ENCODE measurements at regions not wholly inside any gene's neighbourhood (a gene's known extent, or its start where the extent isn't known, plus 50 kb on each side); places are given as distances from the start of the nearest gene placed in this dataset.

- no peak for DNase-seq
- H3K36me3 ChIP-seq (ENCODE audit: low read depth), result no peaks in the 10 kb centered on the region
- no peaks in the 10 kb centered on the region for H3K9me3 ChIP-seq
- peaks cover 5% of the 10 kb centered on the region for H3K4me1 ChIP-seq (ENCODE audit: low read depth)
- no peak for TF ChIP-seq CTCF (IDR thresholded peaks at IDR 0.05)
- no peak overlapping the region for H3K4me3 ChIP-seq
- ATAC-seq, result no peak
- intact Hi-C loops (cut with DNase I, micrococcal nuclease), result no loop called here
Observed at GRCh38 chr1:228825840-228826484, 90.7 kb downstream of the RHOU start.

- intact Hi-C loops (cut with DNase I, micrococcal nuclease), result no loop called here
- no peak for TF ChIP-seq CTCF (IDR thresholded peaks at IDR 0.05)
- DNase-seq, result no peak
- H3K4me1 ChIP-seq (ENCODE audit: low read depth), result peaks cover 10% of the 10 kb centered on the region
- no peak for ATAC-seq
- H3K4me3 ChIP-seq, result no peak overlapping the region
- no peaks in the 10 kb centered on the region for H3K36me3 ChIP-seq (ENCODE audit: low read depth)
- H3K9me3 ChIP-seq, result no peaks in the 10 kb centered on the region
Observed at GRCh38 chr1:228827019-228827418, 91.7 kb downstream of the RHOU start.

- H3K9me3 ChIP-seq, result no peaks in the 10 kb centered on the region
- DNase-seq (no peak), ATAC-seq (no peak)
- no peak overlapping the region for H3K4me3 ChIP-seq
- no peaks in the 10 kb centered on the region for H3K36me3 ChIP-seq (ENCODE audit: low read depth)
- peaks cover 10% of the 10 kb centered on the region for H3K4me1 ChIP-seq (ENCODE audit: low read depth)
- intact Hi-C loops (cut with DNase I, micrococcal nuclease), result no loop called here
- no peak for TF ChIP-seq CTCF (IDR thresholded peaks at IDR 0.05)
Observed at GRCh38 chr1:228828151-228828550, 92.9 kb downstream of the RHOU start.

- Histone ChIP-seq H3K36me3 (ENCODE audit: low read depth) (no peaks in the 10 kb centered on the region), H3K4me1 (ENCODE audit: low read depth) (peaks cover 10% of the 10 kb centered on the region), H3K9me3 (no peaks in the 10 kb centered on the region), H3K4me3 (no peak overlapping the region)
- intact Hi-C loops (cut with DNase I, micrococcal nuclease), result no loop called here
- DNase-seq (peak in 1 of 3 donors; percentile 45), ATAC-seq (peak; percentile 66)
- no peak for TF ChIP-seq CTCF (IDR thresholded peaks at IDR 0.05)
Observed at GRCh38 chr1:228830185-228830953, 95.1 kb downstream of the RHOU start.

- DNase-seq (peak in 1 of 3 donors; percentile 30), ATAC-seq (peak; percentile 88)
- Histone ChIP-seq H3K9me3 (no peaks in the 10 kb centered on the region), H3K4me3 (no peak overlapping the region), H3K36me3 (ENCODE audit: low read depth) (no peaks in the 10 kb centered on the region), H3K4me1 (ENCODE audit: low read depth) (peaks cover 12% of the 10 kb centered on the region)
- no peak for TF ChIP-seq CTCF (IDR thresholded peaks at IDR 0.05)
- intact Hi-C loops (cut with DNase I, micrococcal nuclease), result no loop called here
Observed at GRCh38 chr1:228830954-228831481, 95.7 kb downstream of the RHOU start.

Data from mucosa of descending colon (tissue), 3 donors.